Adrenal gland (tissue), 5 donors: ENCODE measurements at regions not wholly inside any gene's neighbourhood (a gene's known extent, or its start where the extent isn't known, plus 50 kb on each side); places are given as distances from the start of the nearest gene placed in this dataset.

Source experiments
- POLR2A ChIP-seq, 2 donors: fragments of 450-650 bp; IDR thresholded peaks; one replicate each; pipeline ENCODE4 v1.6.1; 2017; ENCODE audit warnings: antibody characterized with exemption in 2 of 2, mild to moderate bottlenecking in 2 of 2, moderate library complexity in 1 of 2
- TF ChIP-seq, protein P1 (sequence below), 6 experiments: fragments of 450-650 bp in 4 of 6; fragments of 200-600 bp in 2 of 6; sonication (generic) in 1 of 6; IDR thresholded peaks; 1 replicate in 5 of 6; 2 replicates in 1 of 6; pipeline versions ENCODE4 v1.5.1 to v1.8.0; 2016 to 2021; ENCODE audit warnings: antibody characterized with exemption in 6 of 6, mild to moderate bottlenecking in 2 of 6, moderate library complexity in 1 of 6
- donor health status: DM: no; HTN: no; CAD: no.

DNA sequence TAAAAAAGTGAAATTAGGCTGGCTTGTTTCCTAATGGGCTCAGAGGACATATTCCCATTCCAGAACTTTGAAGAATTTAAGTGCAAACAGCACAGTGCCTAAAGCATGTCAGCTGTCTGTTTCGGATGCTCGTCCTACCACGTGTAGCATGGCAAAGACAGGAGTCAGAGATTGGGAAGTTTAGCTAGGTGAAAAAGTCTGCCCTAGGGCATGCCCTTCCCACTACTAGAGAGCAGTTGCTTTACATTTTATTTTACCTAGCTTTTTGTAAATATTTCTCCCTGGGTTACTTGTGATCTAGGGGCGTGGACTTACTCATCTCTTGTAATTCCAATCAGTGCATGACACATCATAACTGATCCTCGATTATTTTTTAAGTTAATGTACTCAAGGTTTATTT lies 111.1 kb downstream of the LMO4 start:
- TF ChIP-seq, protein P1, sequence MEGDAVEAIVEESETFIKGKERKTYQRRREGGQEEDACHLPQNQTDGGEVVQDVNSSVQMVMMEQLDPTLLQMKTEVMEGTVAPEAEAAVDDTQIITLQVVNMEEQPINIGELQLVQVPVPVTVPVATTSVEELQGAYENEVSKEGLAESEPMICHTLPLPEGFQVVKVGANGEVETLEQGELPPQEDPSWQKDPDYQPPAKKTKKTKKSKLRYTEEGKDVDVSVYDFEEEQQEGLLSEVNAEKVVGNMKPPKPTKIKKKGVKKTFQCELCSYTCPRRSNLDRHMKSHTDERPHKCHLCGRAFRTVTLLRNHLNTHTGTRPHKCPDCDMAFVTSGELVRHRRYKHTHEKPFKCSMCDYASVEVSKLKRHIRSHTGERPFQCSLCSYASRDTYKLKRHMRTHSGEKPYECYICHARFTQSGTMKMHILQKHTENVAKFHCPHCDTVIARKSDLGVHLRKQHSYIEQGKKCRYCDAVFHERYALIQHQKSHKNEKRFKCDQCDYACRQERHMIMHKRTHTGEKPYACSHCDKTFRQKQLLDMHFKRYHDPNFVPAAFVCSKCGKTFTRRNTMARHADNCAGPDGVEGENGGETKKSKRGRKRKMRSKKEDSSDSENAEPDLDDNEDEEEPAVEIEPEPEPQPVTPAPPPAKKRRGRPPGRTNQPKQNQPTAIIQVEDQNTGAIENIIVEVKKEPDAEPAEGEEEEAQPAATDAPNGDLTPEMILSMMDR (IDR thresholded peaks at IDR 0.05): no peak
- no peak for TF ChIP-seq POLR2A (IDR thresholded peaks at IDR 0.05)
